GM12864 (cell line): ENCODE measurements at regions not wholly inside any gene's neighbourhood (a gene's known extent, or its start where the extent isn't known, plus 50 kb on each side); places are given as distances from the start of the nearest gene placed in this dataset.

ENCODE experiments used
- DNase-seq: peaks from one replicate; pipeline ENCODE4 v3.0.0-alpha.2; 2011; ENCODE audit warnings: low read depth
- H3K4me3 ChIP-seq: 2 replicates; pipeline ENCODE4 v1.5.1; 2011; ENCODE audit warnings: mild to moderate bottlenecking, low read depth, low read length, control low read depth
- TF ChIP-seq, protein P1 (sequence below): IDR thresholded peaks from 2 replicates; pipeline ENCODE4 v1.5.1; 2011; ENCODE audit warnings: low read depth, mild to moderate bottlenecking, moderate library complexity, low read length, control low read depth, inconsistent platforms; ENCODE audit errors: missing control alignments

DNA sequence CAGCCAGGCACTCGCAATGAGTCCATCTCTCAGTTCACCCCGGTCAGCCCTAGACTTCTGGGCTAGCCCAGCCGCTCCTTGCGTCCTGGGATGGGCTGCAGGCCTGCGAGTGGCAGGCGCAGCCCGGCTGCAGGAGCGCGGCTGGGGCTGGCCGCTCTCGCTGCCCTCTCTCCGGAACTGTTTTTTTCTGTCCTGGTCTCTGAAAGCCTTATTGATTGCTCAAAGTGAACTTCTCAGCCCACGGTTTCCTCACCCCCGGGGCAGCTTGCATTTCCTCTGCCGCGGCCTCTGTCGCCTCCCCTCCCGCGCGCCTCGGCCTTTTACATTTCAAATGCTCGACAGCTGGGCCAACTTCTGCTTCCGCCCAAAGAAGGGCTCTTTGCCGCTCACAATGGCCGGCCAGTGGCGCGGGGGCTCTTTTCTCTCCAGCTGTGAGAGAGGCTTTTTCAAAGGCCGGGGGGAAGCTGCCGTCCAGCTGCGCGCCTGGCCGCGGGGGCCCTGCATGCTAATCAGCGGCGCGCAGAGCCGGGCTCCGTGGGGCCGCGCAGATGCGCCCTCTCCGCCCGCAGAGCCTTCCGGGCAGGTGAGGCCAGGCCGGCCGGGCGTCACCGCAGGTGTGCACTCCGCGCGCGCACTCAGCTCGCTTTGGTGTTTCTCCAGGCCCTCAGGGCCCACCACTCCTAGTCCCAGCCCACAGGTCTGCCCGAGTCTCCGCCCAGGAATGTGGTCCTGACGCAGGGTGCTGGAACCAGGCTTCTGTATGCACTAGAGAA is 513.8 kb downstream of the RNF144A start:
- TF ChIP-seq, protein P1, sequence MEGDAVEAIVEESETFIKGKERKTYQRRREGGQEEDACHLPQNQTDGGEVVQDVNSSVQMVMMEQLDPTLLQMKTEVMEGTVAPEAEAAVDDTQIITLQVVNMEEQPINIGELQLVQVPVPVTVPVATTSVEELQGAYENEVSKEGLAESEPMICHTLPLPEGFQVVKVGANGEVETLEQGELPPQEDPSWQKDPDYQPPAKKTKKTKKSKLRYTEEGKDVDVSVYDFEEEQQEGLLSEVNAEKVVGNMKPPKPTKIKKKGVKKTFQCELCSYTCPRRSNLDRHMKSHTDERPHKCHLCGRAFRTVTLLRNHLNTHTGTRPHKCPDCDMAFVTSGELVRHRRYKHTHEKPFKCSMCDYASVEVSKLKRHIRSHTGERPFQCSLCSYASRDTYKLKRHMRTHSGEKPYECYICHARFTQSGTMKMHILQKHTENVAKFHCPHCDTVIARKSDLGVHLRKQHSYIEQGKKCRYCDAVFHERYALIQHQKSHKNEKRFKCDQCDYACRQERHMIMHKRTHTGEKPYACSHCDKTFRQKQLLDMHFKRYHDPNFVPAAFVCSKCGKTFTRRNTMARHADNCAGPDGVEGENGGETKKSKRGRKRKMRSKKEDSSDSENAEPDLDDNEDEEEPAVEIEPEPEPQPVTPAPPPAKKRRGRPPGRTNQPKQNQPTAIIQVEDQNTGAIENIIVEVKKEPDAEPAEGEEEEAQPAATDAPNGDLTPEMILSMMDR, result no peak
- no peak for DNase-seq
- peak overlapping the region; percentile 27 for H3K4me3 ChIP-seq

GRCh38 chr2:7432436-7432835 is 515.2 kb downstream of the RNF144A start:
- DNase-seq, result no peak
- H3K4me3 ChIP-seq, result no peak overlapping the region
- TF ChIP-seq, protein P1, result no peak

GRCh38 chr2:7436096-7436906 is 519.1 kb downstream of the RNF144A start:
- TF ChIP-seq, protein P1, result no peak
- H3K4me3 ChIP-seq, result no peak overlapping the region
- no peak for DNase-seq

GRCh38 chr2:7437141-7437540 is 519.9 kb downstream of the RNF144A start:
- TF ChIP-seq, protein P1, result no peak
- no peak for DNase-seq
- H3K4me3 ChIP-seq, result no peak overlapping the region

GRCh38 chr2:7437716-7438632 is 520.8 kb downstream of the RNF144A start:
- no peak for DNase-seq
- no peak overlapping the region for H3K4me3 ChIP-seq
- TF ChIP-seq, protein P1, result no peak

DNA sequence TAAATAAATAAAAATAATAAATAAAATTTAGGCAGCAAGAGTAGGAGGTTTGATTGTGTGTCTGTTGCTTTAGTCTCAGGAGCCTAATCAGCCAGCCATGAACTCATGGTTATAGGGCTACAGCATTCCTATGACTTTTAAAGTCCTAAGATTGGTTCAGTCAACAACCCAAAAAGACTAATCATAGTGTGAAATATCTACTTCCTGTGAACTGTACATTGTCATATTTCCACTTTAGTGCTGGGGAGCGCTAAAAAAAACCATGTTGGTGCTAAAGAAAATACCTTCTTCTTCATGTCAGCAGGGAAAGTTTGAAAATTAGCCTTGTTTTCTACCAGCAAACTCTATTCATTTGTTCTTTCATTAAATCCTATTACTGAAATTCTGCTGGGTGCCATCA is 521.6 kb downstream of the RNF144A start:
- TF ChIP-seq, protein P1, result no peak
- DNase-seq, result no peak
- no peak overlapping the region for H3K4me3 ChIP-seq
